GM18868 (cell line): ENCODE measurements at regions not wholly inside any gene's neighbourhood (a gene's known extent, or its start where the extent isn't known, plus 50 kb on each side); places are given as distances from the start of the nearest gene placed in this dataset.

Experiments used
- ATAC-seq: cut with Tn5 transposase; IDR thresholded peaks from one replicate; pipeline ENCODE4 v1.9.1; 2021; ENCODE audit warnings: mild to moderate bottlenecking, moderate library complexity; ENCODE audit not compliant: unreplicated experiment

- no peak for ATAC-seq
Measured at GRCh38 chr1:110816945-110817344, 56.0 kb upstream of the CD53 start.

- ATAC-seq = no peak
Measured at GRCh38 chr1:110811529-110811928, 61.4 kb upstream of the CD53 start.

GRCh38 chr1:110800079-110800478 lies 72.9 kb upstream of the CD53 start:
- ATAC-seq = no peak

GRCh38 chr1:110798691-110799256 lies 74.2 kb upstream of the CD53 start:
- no peak for ATAC-seq

- no peak for ATAC-seq
Measured at GRCh38 chr1:110788673-110789072, 84.3 kb upstream of the CD53 start.

- ATAC-seq = peak; percentile 71
Measured at GRCh38 chr1:110787328-110788071, 85.4 kb upstream of the CD53 start.

- no peak for ATAC-seq
Measured at GRCh38 chr1:110786802-110787327, 86.1 kb upstream of the CD53 start.

GRCh38 chr1:110785612-110786011 lies 87.3 kb upstream of the CD53 start:
- ATAC-seq = no peak

- no peak for ATAC-seq
Measured at GRCh38 chr1:110785055-110785454, 87.9 kb upstream of the CD53 start.

GRCh38 chr1:110783292-110783918 lies 89.5 kb upstream of the CD53 start:
- no peak for ATAC-seq

GRCh38 chr1:110781525-110781924 lies 91.4 kb upstream of the CD53 start:
- ATAC-seq = no peak

GRCh38 chr1:110780600-110781484 lies 92.1 kb upstream of the CD53 start:
- no peak for ATAC-seq

- ATAC-seq = no peak
Measured at GRCh38 chr1:110779636-110780035, 93.3 kb upstream of the CD53 start.

- ATAC-seq = no peak
Measured at GRCh38 chr1:110778821-110779220, 94.1 kb upstream of the CD53 start.

- ATAC-seq = no peak
Measured at GRCh38 chr1:110777228-110777627, 95.7 kb upstream of the CD53 start.

GRCh38 chr1:110774398-110774797 lies 98.5 kb upstream of the CD53 start:
- ATAC-seq = no peak

- ATAC-seq = no peak
Measured at GRCh38 chr1:110773813-110774212, 99.1 kb upstream of the KCNA3 start.

GRCh38 chr1:110771245-110772022 lies 96.7 kb upstream of the KCNA3 start:
- ATAC-seq = no peak

GRCh38 chr1:110770832-110771231 lies 96.1 kb upstream of the KCNA3 start:
- no peak for ATAC-seq

- no peak for ATAC-seq
Measured at GRCh38 chr1:110768605-110769004, 93.9 kb upstream of the KCNA3 start.

GRCh38 chr1:110766336-110766647 lies 91.6 kb upstream of the KCNA3 start:
- ATAC-seq = no peak
